Stimulated activated naive CD8-positive, alpha-beta T cell treated with anti-CD3 and anti-CD28 coated beads, Interleukin-15, amount 100 ng/mL, for 72 hours (primary cell): ENCODE measurements at regions not wholly inside any gene's neighbourhood (a gene's known extent, or its start where the extent isn't known, plus 50 kb on each side); places are given as distances from the start of the nearest gene placed in this dataset.
A peak's percentile ranks its signal among the peaks of the same experiment; 100 is the strongest.
"Not testable (repeated sequence)": the region's sequence is repeated elsewhere in the genome, so short reads cannot be mapped to it uniquely, and the experiment has no call there.

Source experiments
- ATAC-seq: fragments of 150-1000 bp; cut with Tn5 transposase; 2 replicates; pipeline ENCODE4 v1.10.0; 2021; ENCODE audit warnings: mild to moderate bottlenecking, moderate library complexity
- DNase-seq, 2 donors: peaks; one replicate each; pipeline ENCODE4 v3.0.0; 2021 to 2022
- H3K27ac Mint-ChIP-seq, 2 donors: one replicate each; pipeline ENCODE4 v1.8.0; 2022; ENCODE audit warnings: mild to moderate bottlenecking in 2 of 2, mixed read lengths in 2 of 2, moderate library complexity in 2 of 2
- H3K27me3 Mint-ChIP-seq: one replicate; pipeline ENCODE4 v1.8.0; 2022; ENCODE audit warnings: mixed read lengths
- H3K4me1 Mint-ChIP-seq: one replicate; pipeline ENCODE4 v1.8.0; 2022; ENCODE audit warnings: mild to moderate bottlenecking, mixed read lengths
- H3K4me3 Mint-ChIP-seq, 2 donors: one replicate each; pipeline ENCODE4 v1.8.0; 2022; ENCODE audit warnings: mild to moderate bottlenecking in 2 of 2, mixed read lengths in 2 of 2, moderate library complexity in 1 of 2
- H3K9me3 Mint-ChIP-seq, 2 donors: one replicate each; pipeline ENCODE4 v1.8.0; 2022; ENCODE audit warnings: mixed read lengths in 2 of 2

DNA sequence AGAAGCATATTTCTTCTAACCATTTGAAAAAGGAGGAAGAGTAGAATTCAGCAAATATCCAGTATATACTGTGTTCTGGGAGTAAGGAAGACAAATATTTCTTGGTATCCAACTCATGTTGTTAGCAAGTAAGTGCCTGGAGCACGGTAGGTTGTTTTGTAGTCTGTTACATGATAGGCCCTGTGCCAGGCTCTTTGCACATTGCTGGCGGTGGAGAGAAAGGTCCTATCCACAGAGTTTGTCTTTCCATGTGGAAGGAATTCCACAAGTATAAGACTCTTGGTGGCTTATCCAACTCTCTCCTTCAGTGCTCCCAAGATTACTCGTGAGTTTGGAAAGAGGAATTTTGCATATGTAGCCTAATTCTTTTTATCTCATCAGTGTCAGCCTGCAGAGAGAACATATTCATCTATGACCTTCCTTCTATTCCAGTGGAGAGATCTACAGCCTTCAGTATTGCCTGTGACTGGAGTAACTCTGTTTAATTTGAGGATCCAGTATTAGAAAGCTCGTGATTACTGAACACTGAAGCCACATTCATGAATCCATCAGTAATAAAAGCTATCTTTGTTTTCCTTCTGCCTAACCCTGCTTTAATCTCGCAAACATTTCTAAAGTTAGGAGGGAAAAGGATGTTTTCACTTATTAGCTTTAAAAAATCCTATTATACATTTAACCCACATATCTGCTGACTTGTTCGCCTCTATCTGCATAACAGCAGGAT lies 183.9 kb upstream of the CSNK1A1L start:
- Mint-ChIP-seq H3K4me1 (no peaks in the 10 kb centered on the region), H3K27ac (no peak overlapping the region), H3K9me3 (peaks cover 0 to 6% of the 10 kb centered on the region in 2 donors), H3K4me3 (no peak overlapping the region), H3K27me3 (no peaks in the 10 kb centered on the region)
- DNase-seq (no peak), ATAC-seq (no peak)

DNA sequence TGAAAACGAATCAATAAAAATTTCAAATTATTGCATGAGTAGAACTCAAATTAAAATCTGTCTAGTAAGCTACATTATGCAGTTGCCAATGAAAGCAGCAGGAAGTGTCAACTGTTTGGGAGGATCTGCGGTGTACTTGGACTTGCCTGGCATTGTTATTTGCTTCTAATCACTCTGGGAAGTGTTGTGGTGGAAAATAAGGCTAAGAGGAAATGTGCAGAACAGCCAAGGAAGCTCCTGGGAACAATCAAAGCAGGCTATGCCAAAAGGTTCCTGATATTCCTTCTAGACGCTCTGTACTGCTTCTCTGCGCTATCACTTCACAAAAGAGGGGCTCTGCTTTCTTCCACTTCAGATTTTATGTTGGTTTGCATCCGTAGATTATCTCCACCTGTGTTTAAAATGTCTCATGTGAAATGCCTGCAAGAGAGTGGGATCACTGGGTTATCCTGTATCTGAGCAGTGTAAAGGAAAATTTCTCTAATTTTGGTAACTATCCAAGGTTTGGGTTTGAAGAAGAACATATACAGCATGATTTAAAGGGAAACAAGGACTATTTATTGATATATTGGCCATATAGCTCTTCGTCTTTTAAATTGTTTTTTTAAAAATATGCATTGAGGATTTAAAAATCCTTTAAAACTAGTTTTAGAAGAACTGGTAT lies 182.7 kb upstream of the CSNK1A1L start:
- Mint-ChIP-seq H3K4me3 (no peak overlapping the region), H3K4me1 (no peaks in the 10 kb centered on the region), H3K9me3 (peaks cover 0 to 6% of the 10 kb centered on the region in 2 donors), H3K27ac (peak overlapping the region in 1 of 2 donors; percentile 13), H3K27me3 (no peaks in the 10 kb centered on the region)
- no peak for DNase-seq
- ATAC-seq, result no peak

DNA sequence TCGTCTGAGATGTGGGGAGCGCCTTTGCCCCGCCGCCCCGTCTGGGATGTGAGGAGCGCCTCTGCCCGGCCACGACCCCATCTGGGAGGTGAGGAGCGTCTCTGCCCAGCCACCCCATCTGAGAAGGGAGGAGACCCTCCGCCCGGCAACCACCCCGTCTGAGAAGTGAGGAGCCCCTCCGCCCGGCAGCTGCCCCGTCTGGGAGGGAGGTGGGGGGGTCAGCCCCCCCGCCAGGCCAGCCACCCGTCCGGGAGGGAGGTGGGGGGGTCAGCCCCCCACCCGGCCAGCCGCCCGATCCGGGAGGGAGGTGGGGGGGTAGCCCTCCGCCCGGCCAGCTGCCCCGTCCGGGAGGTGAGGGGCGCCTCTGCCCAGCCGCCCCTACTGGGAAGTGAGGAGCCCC lies 174.8 kb upstream of the CSNK1A1L start:
- not testable (repeated sequence) for H3K4me3 Mint-ChIP-seq, H3K27ac Mint-ChIP-seq, H3K9me3 Mint-ChIP-seq, H3K4me1 Mint-ChIP-seq, DNase-seq, H3K27me3 Mint-ChIP-seq, ATAC-seq

DNA sequence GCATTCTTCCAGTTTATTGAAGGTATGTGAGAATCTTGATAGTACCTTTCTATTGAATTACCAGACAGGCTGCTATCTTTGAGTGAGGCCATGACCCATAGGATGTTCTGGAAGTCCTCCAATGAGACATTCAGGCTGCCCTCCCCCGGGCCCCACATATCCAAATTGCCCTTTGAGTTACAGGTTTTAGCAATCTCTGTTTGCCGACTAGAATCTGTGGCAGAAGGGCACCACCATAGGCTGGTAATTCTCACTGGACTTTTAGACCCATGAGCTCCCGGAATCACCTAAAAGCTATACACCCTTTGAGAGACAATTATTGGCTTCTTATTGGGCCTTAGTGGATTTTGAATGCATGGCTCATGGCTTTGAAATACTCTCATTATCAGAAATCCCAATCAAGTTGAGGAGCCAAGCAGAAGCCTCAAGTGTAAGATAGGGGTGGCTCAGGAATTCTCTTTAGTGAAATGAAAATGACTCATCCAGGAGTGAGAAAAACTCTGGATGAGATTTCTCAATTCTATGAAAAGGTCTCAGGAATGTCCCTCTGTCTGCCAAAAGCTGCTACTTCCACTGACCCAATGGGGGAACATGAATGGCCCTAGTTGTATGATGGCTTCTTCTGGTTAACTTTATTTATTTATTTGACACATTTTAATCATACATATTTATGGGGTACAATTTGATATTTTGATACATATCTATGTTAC lies 172.1 kb upstream of the CSNK1A1L start:
- no peak for DNase-seq
- no peak overlapping the region for H3K4me3 Mint-ChIP-seq

DNA sequence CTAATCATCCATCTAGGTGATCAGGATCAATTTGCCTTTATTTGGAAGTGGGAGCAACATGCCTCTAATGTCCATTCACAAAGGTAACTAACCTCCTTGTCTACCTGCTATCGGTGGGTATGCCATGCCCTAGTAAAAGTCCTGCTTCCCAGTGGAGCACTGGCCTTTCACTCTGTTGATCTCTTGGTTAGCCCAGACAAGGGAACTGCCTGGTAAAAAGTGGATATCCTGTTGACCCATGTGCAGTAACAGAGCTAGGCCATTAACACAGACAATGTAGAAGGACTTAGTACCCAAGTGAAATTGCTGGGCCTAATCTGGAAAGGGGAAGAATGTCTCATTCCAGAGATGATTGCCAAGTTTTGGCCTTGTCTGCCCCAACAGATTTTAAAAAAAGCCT lies 171.5 kb upstream of the CSNK1A1L start:
- no peaks in the 10 kb centered on the region for H3K4me1 Mint-ChIP-seq
- peaks cover 5 to 11% of the 10 kb centered on the region in 2 donors for H3K9me3 Mint-ChIP-seq
- H3K4me3 Mint-ChIP-seq, result no peak overlapping the region
- DNase-seq (no peak), ATAC-seq (no peak)
- H3K27me3 Mint-ChIP-seq, result no peaks in the 10 kb centered on the region
- H3K27ac Mint-ChIP-seq, result no peak overlapping the region

More for the DNA sequence above, 172.1 kb upstream of the CSNK1A1L start:
- no peak for ATAC-seq
- Mint-ChIP-seq H3K27me3 (no peaks in the 10 kb centered on the region), H3K27ac (no peak overlapping the region), H3K9me3 (peaks cover 5 to 7% of the 10 kb centered on the region in 2 donors), H3K4me1 (no peaks in the 10 kb centered on the region)

DNA sequence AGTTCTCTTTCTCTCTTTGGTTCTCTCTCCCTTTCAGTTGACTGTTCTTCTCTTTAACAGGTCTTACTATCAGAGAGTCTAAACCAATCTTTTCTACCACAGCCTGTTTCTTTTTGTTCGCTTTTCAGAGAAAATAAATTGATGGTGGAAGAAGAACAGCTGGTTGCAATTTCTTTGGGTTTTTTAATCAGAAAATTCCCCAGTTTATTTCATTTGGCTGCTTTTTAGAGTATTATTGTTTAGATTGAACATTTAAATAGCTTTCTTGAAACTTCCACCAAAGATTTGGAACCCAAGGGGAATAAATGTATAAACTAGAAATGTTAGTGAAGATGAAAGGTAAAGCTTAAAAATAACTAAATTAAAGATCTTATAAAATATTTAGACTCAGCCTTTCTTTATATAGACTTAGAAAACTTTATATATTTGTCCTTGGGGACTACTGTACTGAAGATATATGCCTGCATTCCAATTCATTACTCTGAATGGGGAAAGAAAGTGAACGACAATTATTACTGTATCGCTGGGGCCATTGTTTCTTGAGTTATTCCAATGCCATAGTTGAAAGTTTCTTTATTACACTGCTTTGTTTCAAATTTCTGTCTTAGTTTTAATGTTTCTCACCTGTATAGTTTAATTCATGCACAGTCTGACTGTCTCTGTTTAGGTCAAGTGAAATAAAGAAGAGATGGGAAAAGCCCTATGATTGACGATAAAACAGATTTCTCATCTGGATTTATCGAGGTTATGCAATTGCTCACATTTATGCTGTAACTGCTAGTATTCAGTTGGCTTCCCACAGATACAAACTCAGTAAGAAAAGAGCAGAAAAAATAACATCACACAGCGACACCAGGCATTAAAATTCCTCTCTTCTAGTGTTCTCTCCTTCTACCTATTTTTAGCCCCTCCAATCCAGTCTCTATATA lies 169.4 kb upstream of the CSNK1A1L start:
- Mint-ChIP-seq H3K27me3 (no peaks in the 10 kb centered on the region), H3K4me3 (no peak overlapping the region), H3K4me1 (no peaks in the 10 kb centered on the region), H3K9me3 (peaks cover 5 to 24% of the 10 kb centered on the region in 2 donors), H3K27ac (no peak overlapping the region)
- ATAC-seq (no peak), DNase-seq (no peak)

DNA sequence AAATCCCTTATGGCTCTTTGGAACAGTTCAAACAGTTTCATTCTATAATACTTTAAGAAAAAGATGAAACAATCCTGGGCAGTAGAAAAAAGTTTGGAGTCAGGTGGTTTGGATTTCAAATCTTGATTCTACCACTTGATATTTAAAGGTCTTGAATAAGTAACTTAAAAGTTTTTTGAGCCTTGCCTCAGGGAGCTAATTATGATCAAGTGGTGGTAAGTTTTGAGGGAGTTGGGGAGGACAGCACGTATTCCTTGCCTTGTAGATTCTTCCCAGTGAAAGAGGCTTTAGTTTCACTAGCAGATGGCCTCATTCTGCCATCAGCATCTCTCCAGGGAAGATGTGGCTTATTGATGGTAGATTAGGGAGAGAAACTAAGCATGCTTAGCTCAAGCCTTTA lies 168.4 kb upstream of the CSNK1A1L start:
- H3K4me1 Mint-ChIP-seq, result no peaks in the 10 kb centered on the region
- H3K27me3 Mint-ChIP-seq, result no peaks in the 10 kb centered on the region
- no peak overlapping the region for H3K27ac Mint-ChIP-seq
- DNase-seq (no peak), ATAC-seq (no peak)
- H3K4me3 Mint-ChIP-seq, result no peak overlapping the region
- peaks cover 5 to 24% of the 10 kb centered on the region in 2 donors for H3K9me3 Mint-ChIP-seq

DNA sequence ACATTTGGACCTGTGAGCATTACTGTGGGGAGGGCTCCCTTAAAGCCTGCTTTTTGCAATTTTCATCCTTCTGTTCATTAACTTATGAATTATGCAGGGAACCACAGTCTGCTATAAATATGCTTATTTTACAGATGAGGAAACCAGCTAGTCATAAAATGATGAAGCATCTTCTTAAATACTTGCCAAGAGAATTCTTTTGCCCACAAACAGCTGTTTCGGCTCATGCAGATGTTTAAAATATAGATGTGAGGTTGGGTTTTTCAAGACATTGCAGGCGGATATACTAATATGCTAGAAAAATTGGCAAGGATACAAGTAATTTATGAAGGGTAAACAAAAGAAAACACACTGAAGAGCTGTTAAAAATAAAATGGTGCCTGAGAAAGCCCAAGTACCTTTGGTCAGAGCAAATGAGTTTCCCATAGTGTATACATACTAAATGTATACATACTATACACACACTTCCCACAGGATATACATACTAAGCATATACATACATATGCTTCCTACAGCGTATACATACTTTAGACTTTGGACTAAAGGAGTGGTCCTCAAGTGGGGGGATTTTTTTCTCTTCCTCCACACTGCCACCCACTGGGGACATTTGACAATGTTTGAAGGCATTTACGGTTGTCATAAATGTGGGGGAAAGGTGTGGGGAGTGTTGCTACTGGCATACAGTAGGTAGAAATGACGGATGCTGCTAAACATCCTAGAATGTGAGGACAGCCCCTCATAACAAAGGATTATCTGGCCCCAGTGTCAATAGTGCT lies 164.9 kb upstream of the CSNK1A1L start:
- Mint-ChIP-seq H3K4me3 (no peak overlapping the region), H3K27me3 (no peaks in the 10 kb centered on the region), H3K9me3 (peaks cover 10 to 32% of the 10 kb centered on the region in 2 donors), H3K4me1 (no peaks in the 10 kb centered on the region), H3K27ac (no peak overlapping the region)
- DNase-seq (no peak), ATAC-seq (no peak)

DNA sequence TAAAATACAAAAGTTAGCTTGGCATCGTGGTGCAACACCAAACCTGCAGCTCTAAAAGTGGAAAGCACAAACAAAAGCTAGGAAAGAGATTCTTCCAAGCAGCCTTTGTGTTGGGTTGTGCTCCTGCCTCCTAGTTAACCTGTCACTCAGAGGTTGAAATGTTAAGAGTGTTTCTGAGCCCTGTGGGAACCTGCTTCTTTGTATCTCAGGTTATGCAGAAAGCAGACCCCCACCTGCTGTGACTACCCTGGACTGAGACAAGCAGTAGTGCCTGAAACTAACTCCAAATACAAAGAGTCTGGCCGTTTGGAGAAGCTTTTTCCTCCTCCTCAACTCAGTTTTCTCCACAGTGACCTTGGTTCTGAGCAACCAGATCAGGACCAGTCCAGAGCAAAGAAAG lies 158.4 kb upstream of the CSNK1A1L start:
- Mint-ChIP-seq H3K27ac (no peak overlapping the region), H3K4me3 (no peak overlapping the region), H3K4me1 (no peaks in the 10 kb centered on the region), H3K9me3 (peaks cover 13 to 28% of the 10 kb centered on the region in 2 donors), H3K27me3 (no peaks in the 10 kb centered on the region)
- no peak for ATAC-seq
- DNase-seq, result no peak

DNA sequence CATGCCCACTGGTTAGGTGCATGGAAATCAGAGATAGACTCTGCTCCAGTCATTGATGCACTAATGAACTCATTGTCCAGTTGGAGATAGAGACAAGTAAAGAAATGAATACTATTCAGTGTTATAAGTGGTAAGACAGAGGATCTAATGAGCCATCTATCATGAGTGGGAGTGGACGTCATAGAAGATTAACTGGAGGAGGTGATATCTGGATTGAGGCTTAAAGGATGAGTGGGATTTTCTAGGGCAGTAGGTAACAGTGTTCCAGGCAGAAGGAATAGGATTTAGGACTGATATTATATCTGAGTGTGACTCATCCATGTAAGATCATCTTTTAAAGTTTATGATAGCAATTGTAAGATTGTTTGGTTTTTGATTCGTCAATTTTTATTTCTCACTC lies 152.2 kb upstream of the CSNK1A1L start:
- Mint-ChIP-seq H3K27me3 (no peaks in the 10 kb centered on the region), H3K27ac (no peak overlapping the region), H3K4me1 (no peaks in the 10 kb centered on the region), H3K4me3 (no peak overlapping the region), H3K9me3 (peaks cover 7 to 10% of the 10 kb centered on the region in 2 donors)
- DNase-seq (no peak), ATAC-seq (no peak)

DNA sequence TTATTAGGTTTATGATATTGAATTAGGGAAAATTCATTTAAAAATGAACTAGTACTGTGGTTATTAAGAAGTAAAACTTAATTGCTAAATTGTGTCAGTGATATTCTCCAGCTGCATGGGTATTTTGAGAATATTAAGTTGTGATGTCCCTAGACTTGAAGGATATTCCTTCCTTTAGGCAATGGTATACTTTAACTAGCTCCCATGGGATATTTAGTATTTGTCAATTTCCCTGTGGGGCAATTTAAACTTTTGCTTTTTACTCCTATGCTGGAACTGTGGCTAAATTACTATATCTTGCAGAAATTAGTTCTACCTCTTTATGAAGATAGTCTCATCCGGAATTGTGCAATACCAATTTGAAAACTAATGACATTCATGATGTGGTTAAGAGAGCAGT lies 151.6 kb upstream of the CSNK1A1L start:
- H3K27ac Mint-ChIP-seq, result no peak overlapping the region
- H3K4me1 Mint-ChIP-seq, result no peaks in the 10 kb centered on the region
- H3K27me3 Mint-ChIP-seq, result no peaks in the 10 kb centered on the region
- ATAC-seq (no peak), DNase-seq (no peak)
- no peak overlapping the region for H3K4me3 Mint-ChIP-seq
- H3K9me3 Mint-ChIP-seq, result peaks cover 7 to 10% of the 10 kb centered on the region in 2 donors

DNA sequence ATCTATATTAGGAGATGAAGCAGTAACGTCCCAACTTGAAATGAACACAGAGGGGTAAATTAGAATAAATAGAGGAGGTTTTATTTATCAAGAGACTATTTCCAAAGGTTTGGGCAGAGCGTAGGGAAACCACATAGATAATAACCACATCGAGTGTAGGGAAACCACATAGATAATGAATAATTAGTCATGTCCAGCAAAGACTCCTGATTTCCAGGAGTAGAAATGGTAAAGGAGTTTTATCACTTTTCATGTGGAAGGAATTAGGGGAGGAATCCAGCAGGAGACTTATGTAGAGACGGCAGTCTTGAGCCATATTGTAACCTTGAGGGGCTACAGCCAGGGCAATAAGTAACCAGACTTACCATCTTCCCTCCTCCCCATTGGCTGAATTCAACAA lies 136.3 kb upstream of the CSNK1A1L start:
- Mint-ChIP-seq H3K27ac (no peak overlapping the region), H3K9me3 (peaks cover 9 to 23% of the 10 kb centered on the region in 2 donors), H3K4me1 (no peaks in the 10 kb centered on the region), H3K27me3 (no peaks in the 10 kb centered on the region), H3K4me3 (no peak overlapping the region)
- DNase-seq (no peak), ATAC-seq (no peak)

DNA sequence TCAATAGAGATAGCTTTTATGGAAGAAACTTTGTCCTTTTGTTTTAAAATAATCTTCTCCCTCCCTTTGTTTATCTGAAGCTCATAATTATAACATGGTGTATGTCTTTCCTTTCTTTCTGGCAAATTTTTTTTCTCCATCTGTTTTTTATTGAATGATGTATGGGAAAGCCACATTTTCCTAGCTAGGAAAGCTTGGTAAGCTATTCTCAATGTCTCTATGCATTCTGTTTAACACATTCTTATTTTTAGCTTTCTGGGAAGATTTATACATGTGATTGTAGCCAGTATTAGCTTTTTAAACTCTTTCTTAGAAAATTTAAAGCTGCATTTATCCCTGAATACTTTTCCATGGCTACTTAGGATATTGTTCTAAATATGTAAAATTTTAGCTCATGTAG lies 124.9 kb upstream of the CSNK1A1L start:
- ATAC-seq (no peak), DNase-seq (no peak)
- H3K9me3 Mint-ChIP-seq, result peaks cover 7 to 13% of the 10 kb centered on the region in 2 donors
- H3K4me3 Mint-ChIP-seq, result no peak overlapping the region
- H3K27ac Mint-ChIP-seq, result no peak overlapping the region
- no peaks in the 10 kb centered on the region for H3K4me1 Mint-ChIP-seq
- H3K27me3 Mint-ChIP-seq, result no peaks in the 10 kb centered on the region

DNA sequence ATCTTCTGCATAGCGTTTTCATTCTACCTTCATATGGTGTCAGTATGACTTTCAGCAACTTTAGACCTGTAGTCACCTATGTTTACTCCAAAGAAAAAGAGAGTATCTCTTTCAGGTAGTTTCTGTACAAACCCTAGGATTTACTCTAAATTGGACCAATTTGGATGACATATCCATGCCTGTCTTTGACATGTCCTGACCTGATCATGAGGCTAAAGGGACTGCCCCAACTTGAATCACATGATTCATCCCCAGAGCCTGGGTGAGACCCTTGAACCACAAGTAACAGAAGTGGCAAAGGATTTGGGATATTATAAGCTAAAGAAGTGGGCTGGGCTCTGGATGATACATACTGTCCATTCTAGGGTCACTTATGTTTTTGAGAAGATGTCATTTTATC lies 124.5 kb upstream of the CSNK1A1L start:
- ATAC-seq (no peak), DNase-seq (no peak)
- H3K4me3 Mint-ChIP-seq, result no peak overlapping the region
- H3K27me3 Mint-ChIP-seq, result no peaks in the 10 kb centered on the region
- H3K9me3 Mint-ChIP-seq, result peaks cover 7 to 13% of the 10 kb centered on the region in 2 donors
- H3K27ac Mint-ChIP-seq, result no peak overlapping the region
- H3K4me1 Mint-ChIP-seq, result no peaks in the 10 kb centered on the region

DNA sequence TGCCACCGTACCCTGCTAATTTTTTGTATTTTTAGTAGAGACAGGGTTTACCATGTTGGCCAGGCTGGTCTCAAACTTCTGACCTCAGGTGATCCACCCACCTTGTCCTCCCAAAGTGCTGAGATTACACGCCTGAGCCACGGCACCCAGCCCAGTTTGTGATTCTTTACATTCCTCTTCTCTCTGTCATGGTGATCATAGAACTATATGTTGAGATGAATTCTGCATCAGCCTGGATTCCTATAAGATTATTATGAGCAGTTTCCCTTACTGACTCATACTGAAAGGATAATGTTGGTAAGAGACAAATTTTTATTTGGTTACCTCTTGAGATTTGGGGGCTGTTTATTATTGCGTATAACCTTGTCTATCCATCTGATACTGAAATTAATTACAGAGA lies 121.5 kb upstream of the CSNK1A1L start:
- Mint-ChIP-seq H3K27me3 (no peaks in the 10 kb centered on the region), H3K27ac (no peak overlapping the region), H3K9me3 (peaks cover 13 to 18% of the 10 kb centered on the region in 2 donors), H3K4me3 (no peak overlapping the region), H3K4me1 (no peaks in the 10 kb centered on the region)
- DNase-seq (no peak), ATAC-seq (no peak)
